HL-60 (cell line): ENCODE measurements at regions not wholly inside any gene's neighbourhood (a gene's known extent, or its start where the extent isn't known, plus 50 kb on each side); places are given as distances from the start of the nearest gene placed in this dataset.

Experiments used
- DNase-seq, 2 experiments: peaks; one replicate each; pipeline ENCODE4 v3.0.0-alpha.2; 2010 to 2020; ENCODE audit warnings: low read depth in 1 of 2, low spot score in 1 of 2
- H3K27ac ChIP-seq: fragments of 250-450 bp; sonication (Bioruptor Pico); replicated peaks from 2 replicates; pipeline ENCODE4 v1.5.1; 2020; ENCODE audit warnings: mild to moderate bottlenecking, moderate library complexity
- H3K27me3 ChIP-seq: fragments of 250-450 bp; sonication (Bioruptor Pico); 2 replicates; pipeline ENCODE4 v1.5.1; 2021; ENCODE audit warnings: mild to moderate bottlenecking, moderate library complexity; ENCODE audit not compliant: insufficient read depth, poor library complexity, severe bottlenecking
- H3K4me3 ChIP-seq: replicated peaks from 2 replicates; pipeline ENCODE4 v1.5.1; 2011; ENCODE audit warnings: mild to moderate bottlenecking, control low read depth, low read length; ENCODE audit not compliant: insufficient read depth
- GABPA ChIP-seq: IDR thresholded peaks from 2 replicates; pipeline ENCODE4 v1.6.1; 2012; ENCODE audit warnings: low read depth
- POLR2AphosphoS5 ChIP-seq: IDR thresholded peaks from 2 replicates; pipeline ENCODE4 v1.6.1; 2012; ENCODE audit warnings: low read depth
- SPI1 ChIP-seq: IDR thresholded peaks from 2 replicates; pipeline ENCODE4 v1.6.1; 2012; ENCODE audit warnings: low read depth, mild to moderate bottlenecking, borderline replicate concordance
- TF ChIP-seq, protein P1 (sequence below): IDR thresholded peaks from 2 replicates; pipeline ENCODE4 v1.6.1; 2012; ENCODE audit warnings: low read depth; ENCODE audit not compliant: insufficient replicate concordance
- TF ChIP-seq, protein P2 (sequence below): IDR thresholded peaks from one replicate; pipeline ENCODE4 v1.5.1; 2011; ENCODE audit warnings: low read length, control low read depth, inconsistent platforms; ENCODE audit not compliant: insufficient read depth

DNA sequence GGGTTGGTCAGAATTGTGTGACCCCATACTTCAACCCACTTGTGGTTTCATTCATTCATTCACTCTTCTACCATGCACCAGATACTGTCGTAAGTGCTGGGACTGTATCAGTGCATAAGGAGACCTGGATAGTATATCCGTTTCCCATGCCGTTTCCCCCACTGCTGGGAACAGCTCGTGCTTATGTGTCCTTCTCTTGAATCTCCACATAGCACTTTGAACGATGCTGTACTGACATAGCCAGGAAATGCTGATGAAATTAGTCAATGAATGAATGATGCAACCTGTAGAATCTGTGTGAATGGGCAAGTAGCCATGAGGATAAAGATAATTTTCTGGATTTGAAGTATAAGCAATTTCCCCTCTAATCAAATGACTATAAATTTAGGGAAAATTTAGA lies 276.1 kb downstream of the BCL2 start:
- TF ChIP-seq POLR2AphosphoS5 (no peak), GABPA (no peak), SPI1 (no peak)
- TF ChIP-seq, protein P1, sequence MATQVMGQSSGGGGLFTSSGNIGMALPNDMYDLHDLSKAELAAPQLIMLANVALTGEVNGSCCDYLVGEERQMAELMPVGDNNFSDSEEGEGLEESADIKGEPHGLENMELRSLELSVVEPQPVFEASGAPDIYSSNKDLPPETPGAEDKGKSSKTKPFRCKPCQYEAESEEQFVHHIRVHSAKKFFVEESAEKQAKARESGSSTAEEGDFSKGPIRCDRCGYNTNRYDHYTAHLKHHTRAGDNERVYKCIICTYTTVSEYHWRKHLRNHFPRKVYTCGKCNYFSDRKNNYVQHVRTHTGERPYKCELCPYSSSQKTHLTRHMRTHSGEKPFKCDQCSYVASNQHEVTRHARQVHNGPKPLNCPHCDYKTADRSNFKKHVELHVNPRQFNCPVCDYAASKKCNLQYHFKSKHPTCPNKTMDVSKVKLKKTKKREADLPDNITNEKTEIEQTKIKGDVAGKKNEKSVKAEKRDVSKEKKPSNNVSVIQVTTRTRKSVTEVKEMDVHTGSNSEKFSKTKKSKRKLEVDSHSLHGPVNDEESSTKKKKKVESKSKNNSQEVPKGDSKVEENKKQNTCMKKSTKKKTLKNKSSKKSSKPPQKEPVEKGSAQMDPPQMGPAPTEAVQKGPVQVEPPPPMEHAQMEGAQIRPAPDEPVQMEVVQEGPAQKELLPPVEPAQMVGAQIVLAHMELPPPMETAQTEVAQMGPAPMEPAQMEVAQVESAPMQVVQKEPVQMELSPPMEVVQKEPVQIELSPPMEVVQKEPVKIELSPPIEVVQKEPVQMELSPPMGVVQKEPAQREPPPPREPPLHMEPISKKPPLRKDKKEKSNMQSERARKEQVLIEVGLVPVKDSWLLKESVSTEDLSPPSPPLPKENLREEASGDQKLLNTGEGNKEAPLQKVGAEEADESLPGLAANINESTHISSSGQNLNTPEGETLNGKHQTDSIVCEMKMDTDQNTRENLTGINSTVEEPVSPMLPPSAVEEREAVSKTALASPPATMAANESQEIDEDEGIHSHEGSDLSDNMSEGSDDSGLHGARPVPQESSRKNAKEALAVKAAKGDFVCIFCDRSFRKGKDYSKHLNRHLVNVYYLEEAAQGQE = no peak
- TF ChIP-seq, protein P2, sequence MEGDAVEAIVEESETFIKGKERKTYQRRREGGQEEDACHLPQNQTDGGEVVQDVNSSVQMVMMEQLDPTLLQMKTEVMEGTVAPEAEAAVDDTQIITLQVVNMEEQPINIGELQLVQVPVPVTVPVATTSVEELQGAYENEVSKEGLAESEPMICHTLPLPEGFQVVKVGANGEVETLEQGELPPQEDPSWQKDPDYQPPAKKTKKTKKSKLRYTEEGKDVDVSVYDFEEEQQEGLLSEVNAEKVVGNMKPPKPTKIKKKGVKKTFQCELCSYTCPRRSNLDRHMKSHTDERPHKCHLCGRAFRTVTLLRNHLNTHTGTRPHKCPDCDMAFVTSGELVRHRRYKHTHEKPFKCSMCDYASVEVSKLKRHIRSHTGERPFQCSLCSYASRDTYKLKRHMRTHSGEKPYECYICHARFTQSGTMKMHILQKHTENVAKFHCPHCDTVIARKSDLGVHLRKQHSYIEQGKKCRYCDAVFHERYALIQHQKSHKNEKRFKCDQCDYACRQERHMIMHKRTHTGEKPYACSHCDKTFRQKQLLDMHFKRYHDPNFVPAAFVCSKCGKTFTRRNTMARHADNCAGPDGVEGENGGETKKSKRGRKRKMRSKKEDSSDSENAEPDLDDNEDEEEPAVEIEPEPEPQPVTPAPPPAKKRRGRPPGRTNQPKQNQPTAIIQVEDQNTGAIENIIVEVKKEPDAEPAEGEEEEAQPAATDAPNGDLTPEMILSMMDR = no peak
- no peak overlapping the region for H3K27ac ChIP-seq
- no peaks in the 10 kb centered on the region for H3K27me3 ChIP-seq
- DNase-seq = no peak
- no peak overlapping the region for H3K4me3 ChIP-seq

DNA sequence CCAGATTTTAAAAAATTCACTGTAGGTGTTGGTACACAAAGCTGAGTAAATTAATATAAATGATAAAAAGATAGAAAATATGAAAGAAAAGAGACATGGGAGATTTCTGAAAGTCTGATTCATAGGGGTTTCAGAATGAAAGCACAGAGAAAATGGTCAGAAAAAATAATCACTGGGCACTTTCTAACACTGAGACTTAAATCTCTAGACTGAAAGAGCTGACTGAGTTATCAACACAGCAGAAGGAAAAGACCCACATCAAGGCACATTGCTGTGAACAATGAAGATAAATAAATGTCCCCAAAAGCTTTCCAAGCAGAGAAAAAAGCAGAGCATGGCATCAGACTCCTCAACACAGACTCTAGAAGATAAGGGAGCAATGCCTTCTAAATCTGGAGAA lies 277.2 kb downstream of the BCL2 start:
- TF ChIP-seq, protein P2 = no peak
- TF ChIP-seq POLR2AphosphoS5 = no peak
- no peak for TF ChIP-seq SPI1
- TF ChIP-seq GABPA = no peak
- TF ChIP-seq, protein P1 = no peak
- Histone ChIP-seq H3K27ac (no peak overlapping the region), H3K27me3 (no peaks in the 10 kb centered on the region), H3K4me3 (no peak overlapping the region)
- DNase-seq = no peak

DNA sequence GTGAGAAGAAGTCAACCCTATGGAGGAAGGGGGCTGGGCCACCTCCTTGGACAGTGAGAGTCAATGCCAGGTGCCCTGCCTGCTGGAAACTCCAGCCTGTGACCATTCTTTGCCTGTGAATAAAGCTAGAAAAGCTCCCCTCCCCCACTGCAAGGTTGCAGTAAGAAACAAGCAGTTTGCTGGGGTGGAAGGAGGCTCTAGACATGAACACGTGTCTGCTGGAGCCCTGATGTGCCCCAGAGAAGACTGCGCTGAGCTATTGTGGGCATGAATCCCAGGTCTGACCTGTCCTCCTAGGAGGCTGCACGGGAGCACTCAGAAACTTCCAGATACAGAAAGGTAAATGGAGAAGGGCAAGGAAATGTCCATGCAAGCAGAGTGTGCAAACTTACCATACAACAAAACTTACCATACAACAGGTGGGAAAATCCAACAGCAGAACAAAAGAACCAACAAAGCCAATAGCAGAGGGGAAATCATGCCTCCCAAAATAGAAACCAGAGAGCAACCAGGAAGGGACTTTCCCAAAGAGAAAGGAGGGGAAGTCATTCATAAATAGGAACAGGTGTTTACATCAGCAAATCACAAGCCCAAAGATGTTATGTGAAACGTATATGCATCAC lies 278.7 kb downstream of the BCL2 start:
- no peaks in the 10 kb centered on the region for H3K27me3 ChIP-seq
- DNase-seq = no peak
- no peak overlapping the region for H3K27ac ChIP-seq
- peak; percentile 9; the same call in 1 of the 2 replicates for TF ChIP-seq SPI1
- TF ChIP-seq, protein P1 = no peak
- H3K4me3 ChIP-seq = no peak overlapping the region

DNA sequence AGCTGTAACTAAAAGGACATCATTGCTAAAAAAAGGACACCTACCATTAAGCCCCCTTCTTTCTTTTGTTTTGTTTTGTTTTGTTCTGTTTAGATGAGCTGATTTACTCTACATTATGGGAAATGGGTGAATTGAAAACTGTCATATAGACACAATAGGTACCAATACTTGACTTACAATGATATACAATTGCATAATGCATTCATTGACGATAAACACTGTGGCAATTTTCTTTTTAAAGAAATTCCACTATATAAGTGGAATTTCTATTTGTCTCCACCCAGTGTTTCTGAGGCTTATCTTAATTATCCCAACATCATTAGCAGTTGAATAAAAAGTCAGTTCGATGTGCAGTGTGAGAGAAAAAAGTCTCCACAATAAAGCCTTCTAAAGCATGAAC lies 282.1 kb downstream of the BCL2 start:
- Histone ChIP-seq H3K4me3 (no peak overlapping the region), H3K27me3 (no peaks in the 10 kb centered on the region), H3K27ac (no peak overlapping the region)
- TF ChIP-seq, protein P1 = no peak
- TF ChIP-seq POLR2AphosphoS5 (no peak), SPI1 (no peak), GABPA (no peak)
- TF ChIP-seq, protein P2 = no peak
- DNase-seq = no peak
